Effector CD4-positive, alpha-beta T cell (primary cell): ENCODE measurements at regions not wholly inside any gene's neighbourhood (a gene's known extent, or its start where the extent isn't known, plus 50 kb on each side); places are given as distances from the start of the nearest gene placed in this dataset.

Experiments used
- DNase-seq: peaks from one replicate; pipeline ENCODE4 v3.0.0-alpha.2; 2020

DNA sequence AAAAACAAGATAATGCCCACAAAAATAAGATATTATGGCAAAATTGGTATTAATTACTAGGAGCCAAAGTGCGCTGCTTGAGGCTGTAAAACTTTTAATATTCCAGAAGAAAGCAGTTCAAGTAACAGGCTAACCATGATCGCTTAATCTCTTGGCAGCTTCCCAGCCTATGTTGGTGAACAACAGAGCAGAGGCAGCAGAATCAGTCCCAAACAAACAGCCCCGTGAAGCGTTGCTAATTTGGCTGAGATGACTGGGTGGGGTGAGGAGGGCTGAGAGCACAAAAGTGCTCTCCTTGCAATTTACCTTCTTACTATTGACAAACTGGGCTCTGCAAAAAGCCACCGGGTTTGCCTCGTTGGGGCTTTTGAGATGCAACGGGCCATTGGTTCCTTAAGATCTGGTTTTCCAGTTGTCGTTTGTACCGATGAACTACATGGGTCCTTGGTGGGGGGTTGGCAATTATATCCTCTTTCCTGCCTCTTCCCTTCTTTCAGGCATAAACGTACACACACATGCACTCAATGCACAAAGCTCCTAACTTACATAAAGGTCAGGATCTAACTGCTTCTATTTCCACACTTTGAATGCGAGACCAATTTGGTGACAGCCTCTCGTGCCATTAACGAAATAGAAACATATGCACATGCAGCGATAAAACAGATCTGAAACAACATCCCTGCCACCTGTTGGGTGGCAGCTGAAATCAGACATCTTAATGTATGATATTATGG lies 407.6 kb upstream of the CADM1 start:
- DNase-seq, result no peak

GRCh38 chr11:115910379-115910778 lies 406.2 kb upstream of the CADM1 start:
- no peak for DNase-seq

GRCh38 chr11:115906171-115906570 lies 402.0 kb upstream of the CADM1 start:
- DNase-seq, result no peak

DNA sequence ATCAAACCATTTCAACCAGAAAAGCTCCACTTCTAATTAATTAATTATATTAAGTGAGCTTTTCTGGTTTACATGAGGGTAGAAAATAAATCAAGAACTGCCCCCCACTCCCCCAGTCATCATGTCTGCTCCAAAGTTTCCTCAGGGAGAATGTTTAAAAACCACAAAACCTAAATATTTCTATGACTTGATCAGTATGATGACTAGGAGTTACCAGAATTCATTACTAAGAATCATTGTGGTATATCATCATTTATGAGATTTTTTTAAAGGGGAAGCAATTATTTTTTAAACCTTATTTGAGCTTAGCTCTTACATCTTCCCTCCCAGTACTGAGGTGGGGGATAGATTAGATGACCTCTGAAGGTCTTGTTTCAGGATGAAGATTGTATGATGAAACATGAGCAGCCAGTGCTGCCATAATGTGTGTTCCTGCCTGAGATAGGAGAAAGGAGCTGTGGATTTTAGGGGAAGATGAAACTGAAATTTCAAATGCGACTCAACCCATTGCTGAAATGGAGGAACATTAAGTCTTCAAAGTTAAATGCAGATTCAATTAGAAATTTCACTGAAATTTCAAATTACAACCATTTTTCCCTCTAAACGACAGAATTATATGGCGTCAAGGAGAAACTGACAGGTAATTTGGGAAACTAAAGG lies 401.3 kb upstream of the CADM1 start:
- no peak for DNase-seq

GRCh38 chr11:115903179-115903578 lies 399.0 kb upstream of the CADM1 start:
- DNase-seq, result no peak

DNA sequence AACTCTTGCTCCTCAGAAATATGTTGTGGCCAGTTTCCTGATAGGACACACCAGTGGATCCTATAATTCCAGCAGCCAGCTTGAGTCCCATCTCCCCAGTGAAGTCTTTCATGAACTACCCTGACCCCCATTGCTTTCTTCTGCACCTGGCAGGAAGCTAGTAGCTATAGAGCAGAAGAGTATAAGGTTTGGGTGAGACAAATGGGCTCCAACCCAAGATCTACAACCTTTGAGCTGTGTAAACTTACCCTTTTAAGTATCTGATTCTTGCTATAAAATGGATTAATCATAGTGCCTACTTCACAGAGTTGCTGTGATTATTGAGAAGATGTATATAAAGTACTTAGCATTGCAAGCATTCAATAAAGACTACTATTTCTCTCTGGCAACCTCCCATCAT lies 396.9 kb upstream of the CADM1 start:
- no peak for DNase-seq

GRCh38 chr11:115900111-115900510 lies 395.9 kb upstream of the CADM1 start:
- no peak for DNase-seq

DNA sequence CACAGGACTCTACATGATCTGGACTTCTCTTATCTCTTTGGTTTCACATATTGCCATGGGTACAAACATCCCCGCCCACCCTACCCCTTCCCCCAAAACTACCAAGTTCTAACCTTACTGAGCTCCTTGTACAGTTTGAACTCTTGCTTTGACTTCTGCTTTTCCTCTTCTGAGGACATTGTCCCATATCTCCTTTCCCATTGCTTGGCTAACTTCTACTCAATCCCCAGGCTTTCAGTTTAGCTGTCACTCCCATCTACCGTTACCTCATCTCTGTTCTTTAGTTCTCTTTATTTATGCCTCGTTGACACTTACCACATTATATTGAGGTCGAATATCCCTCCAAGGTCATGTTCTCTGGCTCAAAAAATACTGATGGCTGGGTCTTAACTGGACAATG lies 393.5 kb upstream of the CADM1 start:
- DNase-seq, result no peak

GRCh38 chr11:115896084-115896483 lies 391.9 kb upstream of the CADM1 start:
- DNase-seq, result no peak

DNA sequence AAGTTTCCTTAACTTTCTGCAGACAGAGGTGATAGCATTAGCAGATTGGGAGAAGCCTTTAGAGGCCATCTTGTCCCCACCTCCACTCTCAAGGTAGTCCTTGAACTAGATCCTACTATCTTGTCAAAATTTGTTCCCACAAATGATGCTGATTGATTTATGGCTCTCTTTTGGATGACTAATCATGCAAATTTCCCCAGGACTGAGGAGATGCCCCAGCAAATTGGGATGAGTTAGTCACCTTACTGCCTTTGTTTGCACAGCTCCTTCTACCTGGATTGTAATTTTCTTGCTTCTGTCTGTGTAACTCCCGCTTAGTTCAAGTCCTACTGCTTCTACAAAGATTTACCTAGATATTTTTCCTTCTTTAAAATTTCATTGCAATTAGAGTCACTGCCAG lies 391.4 kb upstream of the CADM1 start:
- DNase-seq, result no peak

DNA sequence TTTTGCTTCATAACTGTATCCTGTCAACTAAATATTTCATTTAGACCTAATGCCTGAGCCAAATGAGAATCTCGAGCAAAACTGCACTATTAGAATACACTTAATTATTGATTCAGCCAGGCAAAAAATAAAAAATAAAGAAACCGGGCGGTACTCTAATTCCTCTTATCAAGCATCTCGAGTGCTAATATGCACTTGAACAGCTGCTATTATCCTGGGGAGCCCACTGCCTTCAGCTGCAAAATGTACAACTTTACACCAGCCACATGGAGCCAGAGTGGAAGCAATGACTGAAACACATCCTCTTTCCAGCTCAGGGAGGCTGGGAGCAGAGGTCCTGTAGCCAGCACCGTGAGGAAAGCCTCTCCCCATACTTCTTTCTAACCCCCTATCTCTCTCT lies 390.0 kb upstream of the CADM1 start:
- no peak for DNase-seq

GRCh38 chr11:115893461-115894099 lies 389.4 kb upstream of the CADM1 start:
- DNase-seq, result no peak

GRCh38 chr11:115892016-115892415 lies 387.8 kb upstream of the CADM1 start:
- no peak for DNase-seq

- no peak for DNase-seq
These were observed 387.4 kb upstream of the CADM1 start for GRCh38 chr11:115891581-115891980.

DNA sequence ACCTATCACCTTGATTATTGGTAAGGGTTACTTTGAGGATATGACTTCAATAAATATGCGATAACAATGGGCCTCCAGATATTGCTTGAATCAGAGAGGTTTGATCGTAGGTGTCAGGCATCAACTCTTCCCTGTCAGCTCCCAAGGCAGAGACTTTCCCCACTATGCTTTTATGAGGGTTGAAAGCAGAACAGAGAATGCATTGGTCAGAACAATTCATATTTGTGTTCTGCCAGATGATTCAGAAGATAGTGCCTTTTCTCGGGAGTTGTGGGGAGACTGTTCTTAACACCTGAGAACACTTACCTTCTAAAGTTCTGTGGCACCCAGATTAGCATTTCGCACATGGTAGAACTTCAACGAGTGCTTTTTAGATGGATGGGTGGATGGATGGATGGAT lies 386.3 kb upstream of the CADM1 start:
- no peak for DNase-seq

DNA sequence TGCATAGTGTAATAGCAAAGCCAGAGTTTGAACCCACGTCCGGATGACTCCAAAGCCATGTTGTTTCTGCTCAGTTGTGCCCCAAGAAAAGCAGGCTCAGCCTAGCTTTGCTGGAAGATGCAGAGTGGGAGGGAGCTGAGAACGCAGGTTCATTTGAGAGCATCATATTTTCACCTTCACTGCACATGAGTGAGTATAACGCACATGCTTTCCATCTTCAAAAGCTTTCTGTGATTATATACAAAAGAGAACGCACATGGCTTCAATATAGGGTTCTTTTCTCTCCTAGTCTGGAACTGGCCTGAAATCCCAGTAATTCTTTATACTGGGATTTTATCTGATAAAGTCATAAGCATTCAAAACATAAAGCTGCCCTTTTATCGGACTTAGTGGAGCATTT lies 385.5 kb upstream of the CADM1 start:
- no peak for DNase-seq

- DNase-seq, result no peak
These were observed 383.5 kb upstream of the CADM1 start for GRCh38 chr11:115887727-115888126.

DNA sequence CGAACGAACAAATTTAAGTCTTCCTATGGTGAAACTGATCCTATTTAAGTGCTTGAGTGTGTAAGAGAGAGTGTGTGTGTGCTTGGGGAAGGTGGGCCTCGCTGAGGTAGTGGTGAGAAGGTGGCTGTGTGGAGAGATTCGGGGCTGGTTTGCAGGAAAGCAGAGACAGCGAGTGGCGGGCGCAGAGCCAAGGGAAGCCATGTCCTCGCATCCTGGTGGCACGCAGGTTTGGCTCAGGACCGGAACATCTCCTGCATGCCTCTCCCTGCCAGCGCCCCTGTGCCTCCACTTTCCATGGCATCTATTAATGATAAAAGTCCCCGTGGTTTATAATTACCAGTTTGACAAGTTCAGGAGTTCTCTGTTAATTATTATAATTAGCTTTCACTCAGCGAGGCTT lies 383.1 kb upstream of the CADM1 start:
- DNase-seq, result no peak

DNA sequence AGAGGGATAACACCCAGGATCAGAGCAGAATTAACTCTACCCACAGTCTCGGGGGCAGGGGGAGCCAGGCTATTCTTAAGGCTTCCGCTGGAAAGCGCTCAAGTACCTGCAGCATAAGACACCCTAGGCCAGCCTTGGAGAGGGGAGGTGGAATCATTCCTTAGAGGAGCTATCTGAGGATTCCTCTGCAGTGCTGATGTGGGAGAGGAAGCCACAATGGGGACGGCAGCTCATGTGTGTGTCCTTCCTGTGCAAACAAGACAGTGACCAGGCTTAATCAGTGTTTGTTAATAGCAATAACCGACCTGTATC lies 382.2 kb upstream of the CADM1 start:
- DNase-seq, result no peak

DNA sequence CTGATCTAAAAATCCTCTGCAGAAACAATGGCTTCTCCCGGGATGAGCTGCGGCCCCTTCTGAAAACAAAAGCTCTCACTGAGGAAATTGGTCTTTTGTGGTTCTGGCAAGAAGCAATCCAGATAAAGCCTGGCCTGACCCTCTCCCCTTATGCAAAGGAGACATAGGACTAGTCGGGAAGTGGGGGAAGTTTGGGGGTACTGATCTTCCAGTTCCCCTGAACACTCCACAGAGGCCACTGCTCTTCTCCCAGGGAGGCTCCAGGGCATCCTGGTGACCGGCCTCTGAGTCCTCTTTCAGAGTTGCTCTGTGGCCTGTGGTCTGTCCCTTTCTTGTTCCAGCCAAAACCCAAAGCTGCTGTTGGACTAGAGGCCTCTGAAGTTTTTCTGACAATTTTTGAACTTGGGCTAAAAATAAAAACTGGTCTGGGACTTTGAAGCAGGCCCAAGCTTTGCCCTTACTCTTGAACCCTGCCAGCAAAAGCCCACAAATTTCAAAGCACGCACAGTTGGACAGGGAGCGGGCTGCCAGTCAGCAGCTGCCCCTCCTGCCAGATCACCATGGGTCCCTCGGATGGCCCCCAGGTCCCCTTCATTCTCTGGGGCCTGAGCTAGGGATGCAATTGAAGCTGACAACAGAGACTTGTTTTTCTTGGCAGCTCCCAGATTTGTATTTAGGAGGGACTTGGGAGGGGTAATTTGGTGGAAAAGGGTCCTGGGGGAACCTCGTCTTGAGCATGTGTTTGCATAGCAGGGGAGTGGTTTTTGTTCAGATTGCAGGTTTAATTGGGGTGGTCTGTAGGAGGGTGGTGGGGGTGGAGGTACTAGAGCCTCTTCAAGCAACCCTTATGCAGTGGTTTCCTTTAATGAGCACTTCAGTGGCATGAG lies 381.6 kb upstream of the CADM1 start:
- no peak for DNase-seq

GRCh38 chr11:115884800-115885534 lies 380.8 kb upstream of the CADM1 start:
- no peak for DNase-seq

DNA sequence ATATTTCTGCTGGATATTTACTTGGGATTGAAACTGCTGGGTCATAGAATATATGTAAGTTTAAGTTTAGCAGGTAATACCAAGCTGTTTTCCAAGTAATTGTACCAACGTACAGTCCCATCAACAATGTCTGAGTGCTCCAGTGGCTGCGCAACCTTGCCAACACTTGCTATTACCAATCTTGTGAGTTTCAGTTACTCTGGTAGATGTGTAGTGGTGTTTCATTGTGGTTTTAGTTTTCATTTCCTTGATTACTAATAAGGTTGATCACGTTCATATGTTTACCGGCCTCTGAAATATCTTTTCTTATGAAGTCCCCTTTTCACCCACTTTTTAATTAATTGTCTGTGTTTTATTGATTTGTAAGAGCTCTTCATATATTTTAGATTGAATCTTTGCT lies 370.6 kb upstream of the CADM1 start:
- no peak for DNase-seq

GRCh38 chr11:115873813-115874212 lies 369.6 kb upstream of the CADM1 start:
- no peak for DNase-seq
